NCI-H1092 (cell line): ENCODE measurements at regions not wholly inside any gene's neighbourhood (a gene's known extent, or its start where the extent isn't known, plus 50 kb on each side); places are given as distances from the start of the nearest gene placed in this dataset.

Experiments
- DNase-seq: peaks from one replicate; lab custom pipeline; 2025; lab: John Stamatoyannopoulos, UW

DNA sequence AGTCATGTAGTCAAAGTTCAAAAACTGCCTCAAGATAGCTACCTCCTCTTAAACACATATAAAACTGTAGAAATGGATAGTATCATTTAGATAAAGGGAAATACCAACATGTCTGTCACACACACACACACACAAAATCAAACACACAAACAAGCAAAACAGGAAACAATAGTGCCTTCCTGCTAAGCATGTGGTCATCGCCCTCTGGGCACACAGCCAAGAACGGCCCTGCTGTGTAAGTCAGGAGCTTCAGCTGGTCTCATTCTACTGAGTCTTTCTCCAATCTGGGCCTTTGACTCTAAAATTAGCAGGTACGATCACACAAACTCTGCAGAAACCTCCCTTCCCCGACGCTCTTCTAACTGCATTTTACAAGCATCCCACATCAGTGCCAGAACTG, 272.2 kb upstream of the CHRNA7 start:
- DNase-seq = peak; percentile 47

DNA sequence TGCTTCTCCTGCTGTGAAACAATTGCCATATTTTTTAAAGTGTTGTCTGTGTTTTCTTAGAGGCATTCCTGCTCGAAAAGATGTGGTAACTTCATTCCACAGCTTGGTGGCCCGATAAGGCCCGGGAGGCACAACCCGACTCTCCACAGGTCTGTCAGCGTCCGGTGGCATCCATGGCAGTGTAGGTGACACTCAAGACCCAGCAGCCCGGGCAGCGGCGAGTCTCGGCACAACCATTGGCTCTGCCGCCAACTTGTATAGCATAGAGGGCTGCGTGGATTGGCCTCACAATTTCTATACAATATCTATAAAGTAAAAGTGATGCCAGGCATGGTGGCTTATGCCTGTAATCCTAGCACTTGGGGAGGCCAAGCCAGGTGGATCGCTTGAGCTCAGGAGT, 262.3 kb upstream of the CHRNA7 start:
- DNase-seq = no peak

DNA sequence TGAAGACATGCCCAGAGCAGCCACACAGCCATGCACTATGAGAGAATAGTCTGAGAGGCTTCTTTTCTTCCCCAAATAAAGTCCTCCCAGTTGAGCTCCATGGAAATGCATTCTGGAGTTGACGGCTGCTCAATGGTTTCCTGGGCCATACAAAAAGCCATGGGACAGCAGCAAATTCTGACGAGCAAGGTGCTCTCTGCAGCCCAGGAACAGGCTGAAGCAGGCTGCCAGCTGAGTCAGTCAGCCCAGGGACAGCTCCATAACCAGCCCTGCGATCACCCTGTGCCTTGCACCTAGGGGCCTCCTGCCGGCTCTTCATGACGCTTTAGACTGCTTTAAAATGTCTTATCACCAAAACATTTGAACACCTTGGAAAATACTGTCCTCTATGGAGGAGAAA, 256.3 kb upstream of the CHRNA7 start:
- no peak for DNase-seq

DNA sequence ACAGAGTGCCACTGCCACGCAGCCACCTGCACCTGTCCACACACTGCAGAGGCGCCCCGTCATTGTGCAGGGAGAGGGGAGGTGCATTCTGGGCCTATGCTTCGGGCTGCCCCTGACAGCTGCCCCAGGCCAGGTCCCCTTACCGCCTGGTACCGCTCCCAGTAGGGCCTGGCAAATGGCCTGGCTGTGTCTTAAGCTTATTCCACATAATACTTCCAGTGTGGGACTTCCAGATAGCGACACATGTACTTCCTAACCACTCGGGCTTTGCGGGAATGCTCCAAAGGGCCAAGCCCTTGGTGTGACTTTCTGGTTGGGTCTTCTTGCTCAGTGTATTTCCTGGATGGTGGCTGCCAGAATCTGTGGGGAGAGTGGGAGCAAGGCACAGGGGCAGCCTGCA, 254.3 kb upstream of the CHRNA7 start:
- DNase-seq = no peak

DNA sequence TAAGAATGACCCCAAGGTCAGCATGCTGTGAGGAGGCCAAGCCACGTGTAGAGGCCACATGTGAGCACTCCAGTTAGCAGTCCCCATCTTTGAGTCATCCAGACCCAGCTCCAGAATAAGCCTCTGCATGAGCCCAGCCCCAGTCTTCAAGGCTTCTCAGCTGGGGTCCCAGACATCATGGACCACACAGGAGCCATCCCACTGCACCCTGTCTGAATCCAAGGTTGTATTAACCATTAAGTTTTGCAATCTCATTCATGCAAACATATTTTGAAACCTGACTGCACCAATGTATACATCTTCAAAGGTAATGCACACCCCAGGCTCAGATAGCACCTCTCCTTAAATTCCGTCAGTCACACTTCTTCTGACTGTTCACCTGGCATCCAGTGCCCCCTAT, 249.1 kb upstream of the CHRNA7 start:
- no peak for DNase-seq

DNA sequence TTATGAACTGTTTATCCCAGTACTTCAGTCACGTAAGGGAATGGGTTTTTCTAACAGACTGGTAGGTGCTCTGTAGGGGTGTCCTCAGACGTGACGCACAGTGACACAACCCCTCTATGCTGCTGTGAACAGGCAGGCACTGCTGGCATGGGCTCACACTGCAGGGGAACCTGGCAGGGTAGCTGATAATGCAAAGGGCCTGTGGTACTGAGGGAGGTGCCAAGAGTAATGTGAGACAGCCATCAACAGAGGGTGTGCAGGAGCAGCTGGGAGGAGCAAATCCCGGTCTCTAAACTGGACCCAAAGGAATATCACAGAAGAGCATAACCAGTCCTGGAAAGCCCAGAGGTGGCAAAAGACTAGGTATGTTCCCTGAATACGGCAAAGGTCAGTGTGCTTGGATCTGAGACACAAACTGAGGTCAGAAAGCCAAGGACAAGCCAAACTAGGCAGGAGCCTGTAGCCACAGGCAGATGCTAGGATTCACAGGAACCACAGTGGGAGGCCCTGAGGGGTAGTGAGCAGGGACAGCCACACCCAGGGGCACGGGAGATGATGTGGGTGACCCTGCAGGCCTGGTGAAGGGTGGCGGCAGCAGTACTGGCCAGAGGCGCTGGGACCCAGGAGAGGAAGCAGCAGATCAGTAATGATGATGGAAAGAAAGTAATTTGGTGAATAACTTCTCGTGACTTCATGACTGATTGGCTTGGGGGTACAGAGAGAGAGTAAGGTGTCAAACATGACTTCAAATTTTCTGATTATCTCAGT, 248.1 kb upstream of the CHRNA7 start:
- DNase-seq = no peak

DNA sequence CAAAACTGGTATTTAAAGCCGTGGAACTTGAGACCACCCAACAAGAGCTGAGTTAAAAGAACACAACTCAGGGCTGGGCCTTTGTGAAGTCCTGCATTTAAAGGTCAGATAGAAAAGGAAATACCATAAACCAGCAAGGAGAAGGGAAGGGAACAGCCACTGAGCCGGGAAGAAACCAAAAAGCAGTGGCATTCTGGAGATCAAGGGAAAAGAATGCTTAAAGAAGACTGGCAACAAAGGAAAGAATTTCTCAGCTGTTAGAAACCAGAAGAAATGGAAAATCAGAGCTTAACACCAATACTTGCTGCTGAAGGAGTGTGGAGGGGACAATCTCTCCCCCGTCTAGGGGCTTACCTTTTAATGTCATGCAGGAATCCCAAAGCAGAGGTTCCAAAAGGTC, 247.4 kb upstream of the CHRNA7 start:
- no peak for DNase-seq

DNA sequence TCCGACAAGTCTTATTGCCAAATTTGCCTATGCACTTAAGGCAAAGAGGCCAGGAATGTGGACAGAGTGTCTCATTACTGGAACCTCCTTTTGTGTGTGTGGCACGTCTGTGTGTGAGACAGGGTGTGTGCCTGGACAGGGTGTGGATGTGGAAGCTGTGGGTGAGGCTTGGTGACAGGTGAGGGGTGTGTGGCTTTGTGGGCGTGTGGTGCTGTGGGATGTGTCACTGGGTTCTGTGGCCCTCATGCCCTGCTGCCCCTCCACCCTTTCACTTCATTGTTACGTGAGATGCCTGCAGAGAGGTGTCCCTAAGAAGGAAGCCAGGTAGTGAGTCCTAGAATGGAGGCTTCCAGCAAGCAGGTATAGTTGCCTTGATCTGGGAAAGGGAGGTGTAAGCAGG, 244.0 kb upstream of the CHRNA7 start:
- DNase-seq = no peak

DNA sequence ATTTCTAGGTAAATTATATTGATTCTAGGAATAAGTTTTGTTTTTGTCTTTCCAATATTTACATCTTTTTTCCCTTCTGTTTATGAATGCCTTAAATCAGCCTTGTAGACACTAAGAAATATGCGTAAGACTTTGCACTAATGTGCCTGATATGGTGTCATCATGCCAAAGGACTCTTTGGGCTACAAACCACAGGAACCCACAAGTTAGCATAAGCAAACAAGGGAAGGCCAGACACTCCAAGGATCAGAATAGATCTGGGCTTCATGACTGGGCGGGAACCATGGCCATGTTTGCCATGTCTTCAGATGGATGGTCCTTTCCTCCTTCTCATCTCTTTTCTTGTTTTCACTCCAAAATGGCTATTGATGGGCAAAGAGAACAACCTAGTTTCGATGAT, 242.2 kb upstream of the CHRNA7 start:
- DNase-seq = no peak

DNA sequence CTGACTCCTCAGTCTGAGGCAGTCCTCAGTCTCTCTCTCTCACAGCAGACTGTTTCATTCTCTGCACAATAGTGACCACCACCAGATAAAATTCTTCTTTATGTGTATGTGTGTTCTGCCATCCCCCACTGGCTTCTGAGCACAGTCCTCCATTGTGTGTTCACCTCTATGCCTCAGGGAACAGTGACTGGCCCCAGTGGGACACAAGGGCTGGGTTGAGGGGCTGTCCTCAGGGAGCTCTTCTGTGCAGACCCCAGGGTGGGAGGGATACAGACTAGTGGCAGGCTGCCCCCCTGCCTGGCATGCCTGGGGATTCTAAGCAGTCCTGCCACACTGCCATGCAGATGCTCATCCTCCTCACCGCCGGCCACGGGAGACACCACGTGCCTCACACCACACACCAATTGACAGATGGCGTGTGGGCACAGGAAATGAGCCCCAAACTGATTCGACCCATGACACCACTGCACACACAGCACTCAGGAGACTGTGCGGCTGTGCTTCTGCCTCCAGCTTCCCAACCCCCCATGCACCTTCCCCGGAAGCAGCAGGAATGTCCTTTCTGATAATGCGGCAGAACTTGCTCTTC, 237.6 kb upstream of the CHRNA7 start:
- no peak for DNase-seq

DNA sequence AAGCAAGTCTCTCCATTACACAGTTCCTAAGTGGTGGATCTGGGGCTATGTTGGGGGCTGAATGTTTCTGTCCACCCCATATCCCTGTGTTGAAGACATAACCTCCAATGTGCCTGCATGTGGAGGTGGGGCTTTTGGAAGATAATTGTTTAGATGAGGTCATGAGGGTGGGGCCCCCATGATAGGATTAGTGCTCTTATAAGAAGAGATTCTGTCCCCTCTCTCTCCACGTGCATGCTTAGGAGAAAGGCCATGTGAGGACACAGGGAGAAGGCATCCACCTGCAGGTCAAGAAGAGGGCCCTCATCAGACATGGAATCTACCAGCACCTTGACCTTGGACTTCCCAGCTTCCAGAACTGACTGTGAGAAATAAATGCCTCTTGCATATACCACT, 231.0 kb upstream of the CHRNA7 start:
- DNase-seq = no peak

DNA sequence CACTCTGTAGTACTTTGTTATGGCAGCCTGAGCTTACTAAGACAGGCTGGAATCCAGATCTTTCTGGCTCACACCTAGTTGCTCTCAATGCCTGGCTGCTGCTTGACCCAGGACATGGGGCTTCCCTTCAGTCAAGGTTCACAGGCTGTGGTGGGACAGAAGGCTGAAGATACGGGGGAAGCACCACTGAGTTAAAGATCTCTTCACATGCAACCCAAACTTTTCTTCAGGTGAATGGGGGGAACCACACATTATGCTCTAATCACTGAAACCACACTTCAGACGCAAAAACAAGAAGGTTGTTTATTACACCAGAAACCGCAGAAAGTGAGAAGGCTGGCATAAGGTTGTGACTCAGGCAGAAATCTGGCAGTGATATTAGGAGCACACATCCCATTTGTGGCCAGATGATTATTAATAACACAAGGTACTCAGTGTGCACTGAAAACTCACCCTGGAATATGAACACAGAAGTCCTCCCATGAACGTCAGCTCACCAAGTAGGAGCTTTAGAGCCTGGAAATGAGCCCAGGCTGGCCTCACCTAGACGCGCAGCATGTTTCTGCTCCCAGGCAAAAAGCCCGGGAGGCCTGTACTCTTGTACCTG, 230.5 kb upstream of the CHRNA7 start:
- no peak for DNase-seq

DNA sequence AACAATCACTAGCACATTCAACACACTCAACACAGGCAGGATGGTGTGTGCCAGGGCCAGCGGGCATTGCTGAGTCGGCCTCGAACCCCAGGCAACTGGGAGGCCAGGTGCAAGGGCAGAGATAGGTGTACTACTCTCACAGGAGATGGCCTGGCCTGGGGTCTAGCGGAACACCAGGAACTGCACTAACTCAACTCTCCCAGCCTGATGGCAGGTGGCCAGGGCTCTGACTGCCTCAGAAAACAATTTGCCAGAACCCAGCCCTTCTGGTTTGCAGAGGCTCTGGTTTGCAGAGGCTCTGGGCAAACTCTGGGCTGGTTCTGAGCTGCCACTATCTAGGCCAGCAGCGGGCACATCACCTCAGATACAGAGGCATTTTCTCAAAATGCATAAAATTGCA, 229.2 kb upstream of the CHRNA7 start:
- no peak for DNase-seq

DNA sequence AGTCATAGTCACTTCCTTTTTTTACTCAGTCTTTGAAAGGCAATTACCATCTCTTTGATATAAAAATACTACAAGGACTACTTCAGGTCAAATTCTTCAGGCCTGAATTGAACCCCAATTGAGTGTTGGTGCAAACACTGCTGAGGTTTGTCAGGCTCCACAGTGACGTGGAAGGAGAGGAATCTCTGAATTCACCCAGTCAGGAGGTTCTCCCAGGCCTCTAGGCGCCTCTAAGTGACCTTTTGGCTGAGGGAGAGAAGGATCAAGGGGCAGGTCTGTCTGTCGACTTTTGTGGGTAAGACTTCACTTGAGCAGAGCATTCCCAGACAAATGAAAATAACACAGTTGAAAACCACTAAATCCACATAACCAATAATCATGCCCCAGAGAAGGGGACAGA, 227.6 kb upstream of the CHRNA7 start:
- DNase-seq = no peak

DNA sequence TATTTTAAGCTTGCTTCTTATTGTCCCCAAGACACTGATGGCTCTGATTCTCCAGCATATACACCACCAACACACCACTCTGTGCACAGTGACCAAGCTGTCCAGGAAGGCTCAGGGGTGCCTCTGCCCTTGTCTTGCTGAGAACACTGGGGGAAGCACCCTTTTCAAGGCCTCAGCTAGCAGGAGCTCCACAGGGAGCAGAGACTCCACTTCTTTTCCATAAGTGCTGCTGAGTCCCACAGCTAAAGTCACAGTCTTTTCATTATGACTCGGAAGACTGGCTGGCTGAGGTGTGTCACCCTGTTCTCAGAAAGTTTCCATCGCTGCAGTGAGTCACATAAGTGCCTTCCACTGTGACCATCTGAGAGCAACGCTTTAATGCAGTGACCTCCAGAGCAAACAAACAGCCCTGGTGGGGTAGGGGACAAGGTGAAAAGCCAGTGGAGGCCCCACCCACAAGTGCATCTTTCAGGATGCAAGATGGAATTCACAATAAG, 226.9 kb upstream of the CHRNA7 start:
- DNase-seq = no peak

DNA sequence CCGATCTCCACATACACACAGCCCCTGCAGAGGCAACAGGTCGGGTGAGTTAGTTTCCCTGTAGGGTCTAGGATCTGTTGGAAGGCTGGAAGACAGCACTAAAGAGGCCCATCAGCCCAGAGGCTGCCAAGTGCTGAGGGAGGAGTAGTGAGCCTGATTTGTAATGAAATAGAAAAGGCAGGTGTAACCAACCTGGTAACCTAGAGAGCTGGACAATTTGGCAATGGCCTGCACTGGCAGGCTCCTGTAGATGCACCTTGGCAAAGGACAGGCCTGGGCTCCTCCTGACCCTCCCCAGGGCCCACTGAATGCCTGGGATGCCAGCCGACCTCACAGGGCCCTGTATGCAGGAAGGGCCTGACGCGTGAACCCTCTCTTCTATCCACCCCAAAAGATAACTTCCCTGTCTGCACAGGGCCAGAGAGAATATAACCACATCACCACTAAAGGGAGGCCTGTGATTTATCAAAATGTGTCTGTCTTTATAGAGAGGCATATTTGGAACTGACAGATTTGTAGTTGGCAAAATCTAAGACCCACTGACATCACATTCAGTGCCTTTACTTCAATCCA, 225.1 kb upstream of the CHRNA7 start:
- DNase-seq = no peak

DNA sequence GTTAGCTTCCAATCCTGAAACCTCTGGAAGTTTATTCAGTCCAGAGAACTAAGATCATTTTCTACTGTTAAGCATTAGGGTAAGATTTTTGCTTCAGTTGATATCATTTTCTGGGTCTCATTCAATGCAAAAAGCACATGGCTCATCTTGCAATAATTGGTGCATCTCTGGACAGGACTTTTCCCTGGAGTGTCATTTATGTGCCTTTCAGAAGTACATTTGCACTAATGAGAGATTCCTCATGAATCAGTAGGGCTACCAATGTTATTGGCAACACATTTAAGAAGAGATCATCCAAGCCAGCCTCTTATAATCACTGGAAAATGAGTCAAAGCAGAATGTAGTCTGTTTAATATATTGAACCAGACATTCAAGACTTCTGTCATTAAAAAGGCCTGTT, 224.2 kb upstream of the CHRNA7 start:
- DNase-seq = no peak

DNA sequence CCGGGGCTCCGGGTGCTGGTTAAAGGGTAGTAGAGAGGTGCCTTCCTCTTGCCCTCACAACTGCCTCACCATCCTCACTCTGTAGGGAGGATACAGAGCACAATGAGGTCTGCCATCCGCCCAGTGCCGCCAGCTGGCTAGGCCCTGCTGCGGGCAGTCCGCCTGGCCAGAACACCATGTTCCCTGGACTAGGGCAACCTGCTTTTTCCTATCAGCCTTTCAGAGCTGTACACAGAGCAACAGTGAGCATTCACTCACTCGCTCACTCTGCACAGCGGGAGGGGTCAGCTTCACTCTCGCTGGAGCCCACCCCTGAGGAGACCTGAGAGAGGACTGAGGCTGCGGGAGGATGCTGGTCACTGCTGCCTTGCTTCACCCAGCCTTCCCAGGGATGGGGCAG, 218.7 kb upstream of the CHRNA7 start:
- DNase-seq = no peak

DNA sequence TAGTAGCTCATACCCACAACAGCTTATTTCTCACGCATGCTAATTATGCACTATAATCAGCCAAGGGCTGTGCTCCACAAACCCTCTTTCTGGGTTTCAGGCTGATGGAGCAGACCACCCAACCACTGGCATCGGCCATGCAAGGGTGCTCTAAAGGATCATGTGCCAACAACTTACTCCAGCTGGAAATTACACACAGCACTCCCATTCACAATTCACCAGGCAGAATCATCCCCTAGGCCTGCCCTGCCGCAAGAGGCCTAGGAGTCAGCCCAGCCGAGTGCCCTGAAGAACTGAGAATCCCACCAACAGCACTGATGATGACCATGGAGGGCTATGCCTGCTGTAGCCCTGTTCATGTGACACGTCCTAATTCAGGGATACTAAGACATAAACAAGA, 216.2 kb upstream of the CHRNA7 start:
- no peak for DNase-seq

DNA sequence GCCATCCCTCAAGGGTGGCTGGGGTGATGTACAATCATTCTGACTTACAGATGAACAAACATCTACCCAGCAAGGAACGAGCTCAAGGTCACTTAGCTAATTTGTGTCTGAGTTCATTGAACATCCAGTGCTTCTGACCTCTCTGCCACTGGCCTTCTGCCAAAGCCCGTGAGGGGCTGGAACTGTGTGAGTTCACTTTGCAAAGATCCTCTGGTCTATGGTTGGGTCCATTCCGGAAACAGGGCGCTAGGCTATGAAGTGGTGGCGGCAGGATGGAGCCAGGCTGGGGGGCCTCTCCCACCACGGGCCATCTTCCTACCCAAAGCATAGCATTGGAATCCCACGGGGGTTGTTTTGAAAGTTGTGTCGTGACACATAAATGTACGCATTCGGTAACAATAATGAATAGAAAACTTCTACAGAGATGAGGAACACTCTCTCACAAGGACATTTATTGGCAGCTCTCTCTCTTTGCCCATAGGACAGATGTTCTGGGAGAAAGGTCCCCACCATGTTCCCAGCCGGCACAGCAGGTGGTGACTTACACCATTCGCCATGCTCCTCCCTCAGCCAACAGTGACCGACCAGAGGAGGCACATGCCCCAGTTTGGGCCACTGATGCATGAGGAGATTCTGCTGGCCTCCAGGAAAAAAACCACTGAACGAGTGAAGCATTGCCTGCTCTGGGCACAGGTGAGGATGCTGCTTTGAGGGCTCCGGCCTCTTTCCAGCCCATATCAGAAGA, 214.7 kb upstream of the CHRNA7 start:
- DNase-seq = no peak

DNA sequence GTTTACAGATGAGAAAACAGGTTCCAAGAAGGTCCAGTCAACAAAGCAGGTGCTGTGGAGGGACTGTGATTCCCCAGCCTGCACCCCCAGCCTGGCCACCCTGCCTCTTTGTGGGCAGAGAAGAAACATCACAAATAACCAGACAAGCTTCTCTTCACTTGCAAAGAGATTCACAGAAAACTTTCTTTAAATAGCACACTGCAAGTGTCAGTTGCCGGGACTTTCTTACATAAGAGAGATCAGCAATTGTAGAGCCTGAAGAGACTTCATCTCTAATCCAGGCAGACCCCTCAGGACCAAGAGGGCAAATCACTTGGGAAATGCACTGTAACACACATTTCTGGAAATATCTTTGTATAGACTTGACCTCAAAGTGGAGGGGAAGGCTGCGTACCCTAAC, 207.9 kb upstream of the CHRNA7 start:
- no peak for DNase-seq

DNA sequence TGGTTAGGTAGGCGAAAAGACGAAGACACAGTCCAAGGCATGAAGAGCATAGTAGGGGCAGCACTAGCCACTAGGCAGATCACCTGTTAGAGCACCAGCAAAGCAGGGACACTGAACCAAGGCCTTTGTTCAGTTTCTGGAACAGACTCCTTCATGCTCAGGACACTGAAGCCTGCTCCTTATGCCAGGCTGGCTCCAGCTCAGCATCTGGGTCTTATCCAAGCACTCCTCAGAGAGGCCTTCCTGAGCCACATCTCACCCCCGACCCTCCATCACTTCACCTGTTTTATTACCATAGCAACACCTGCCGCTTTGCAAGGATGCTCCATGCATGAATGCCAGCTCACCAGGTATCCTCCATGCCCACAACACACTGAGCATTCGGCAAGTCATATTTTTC, 206.3 kb upstream of the CHRNA7 start:
- DNase-seq = no peak

DNA sequence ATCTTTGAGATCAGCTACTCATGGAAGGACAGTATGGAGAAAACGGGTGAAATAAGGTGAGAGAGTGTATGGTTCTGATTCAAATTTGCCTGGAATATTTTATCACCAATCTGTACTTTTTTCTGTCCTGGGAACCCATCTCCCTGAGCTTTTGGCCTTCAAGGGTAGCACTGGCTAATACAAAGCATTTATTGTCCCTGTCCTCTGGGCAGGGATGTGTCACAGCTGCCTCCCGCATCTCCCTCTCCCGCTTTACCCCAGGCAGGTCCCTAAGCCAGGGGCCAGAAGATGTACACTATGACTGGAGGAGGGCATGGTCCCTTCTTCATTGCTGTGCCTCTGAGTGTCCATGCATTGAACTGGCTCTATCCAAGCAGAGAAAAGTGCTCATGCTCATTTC, 201.7 kb upstream of the CHRNA7 start:
- no peak for DNase-seq
